Activated CD4-positive, alpha-beta T cell treated with anti-CD3 and anti-CD28 coated beads, Interleukin-2, amount 50 U/mL, for 24 hours (primary cell): ENCODE measurements at regions not wholly inside any gene's neighbourhood (a gene's known extent, or its start where the extent isn't known, plus 50 kb on each side); places are given as distances from the start of the nearest gene placed in this dataset.
"Not testable (repeated sequence)": the region's sequence is repeated elsewhere in the genome, so short reads cannot be mapped to it uniquely, and the experiment has no call there.

ENCODE experiments used
- DNase-seq, 2 donors: peaks; one replicate each; pipeline ENCODE4 v3.0.0-alpha.2; 2020; ENCODE audit warnings: low read depth in 1 of 2, low spot score in 1 of 2

GRCh38 chr4:107470173-107470572 lies 249.9 kb downstream of the PAPSS1 start:
- DNase-seq = no peak

GRCh38 chr4:107468812-107469211 lies 251.2 kb downstream of the PAPSS1 start:
- DNase-seq = no peak

- DNase-seq = no peak
Measured at GRCh38 chr4:107468156-107468555, 251.9 kb downstream of the PAPSS1 start.

GRCh38 chr4:107467461-107467860 lies 252.6 kb downstream of the PAPSS1 start:
- no peak for DNase-seq

- DNase-seq = no peak
Measured at GRCh38 chr4:107458194-107458593, 261.8 kb downstream of the PAPSS1 start.

- DNase-seq = no peak
Measured at GRCh38 chr4:107453987-107454386, 266.0 kb downstream of the PAPSS1 start.

GRCh38 chr4:107452717-107453630 lies 267.1 kb downstream of the PAPSS1 start:
- DNase-seq = no peak

- no peak for DNase-seq
Measured at GRCh38 chr4:107449611-107450369, 270.2 kb downstream of the PAPSS1 start.

- DNase-seq = no peak
Measured at GRCh38 chr4:107442538-107443111, 277.4 kb downstream of the PAPSS1 start.

GRCh38 chr4:107439401-107439800 lies 280.6 kb downstream of the PAPSS1 start:
- DNase-seq = no peak

GRCh38 chr4:107436471-107436870 lies 283.6 kb downstream of the PAPSS1 start:
- not testable (repeated sequence) for DNase-seq

- no peak for DNase-seq
Measured at GRCh38 chr4:107432451-107432850, 287.6 kb downstream of the PAPSS1 start.

- no peak for DNase-seq
Measured at GRCh38 chr4:107423677-107424405, 296.2 kb downstream of the PAPSS1 start.

GRCh38 chr4:107419536-107419935 lies 300.5 kb downstream of the PAPSS1 start:
- DNase-seq = not testable (repeated sequence)

GRCh38 chr4:107419052-107419451 lies 301.0 kb downstream of the PAPSS1 start:
- no peak for DNase-seq

GRCh38 chr4:107415490-107415889 lies 304.5 kb downstream of the PAPSS1 start:
- not testable (repeated sequence) for DNase-seq

GRCh38 chr4:107409872-107410271 lies 310.2 kb downstream of the PAPSS1 start:
- not testable (repeated sequence) for DNase-seq

- DNase-seq = no peak
Measured at GRCh38 chr4:107408968-107409367, 311.1 kb downstream of the PAPSS1 start.

GRCh38 chr4:107404591-107405300 lies 315.3 kb downstream of the PAPSS1 start:
- no peak for DNase-seq

- no peak for DNase-seq
Measured at GRCh38 chr4:107402291-107402690, 317.7 kb downstream of the PAPSS1 start.
